ENCODE measurements at regions not wholly inside any gene's neighbourhood (a gene's known extent, or its start where the extent isn't known, plus 50 kb on each side); places are given as distances from the start of the nearest gene placed in this dataset.

DNA sequence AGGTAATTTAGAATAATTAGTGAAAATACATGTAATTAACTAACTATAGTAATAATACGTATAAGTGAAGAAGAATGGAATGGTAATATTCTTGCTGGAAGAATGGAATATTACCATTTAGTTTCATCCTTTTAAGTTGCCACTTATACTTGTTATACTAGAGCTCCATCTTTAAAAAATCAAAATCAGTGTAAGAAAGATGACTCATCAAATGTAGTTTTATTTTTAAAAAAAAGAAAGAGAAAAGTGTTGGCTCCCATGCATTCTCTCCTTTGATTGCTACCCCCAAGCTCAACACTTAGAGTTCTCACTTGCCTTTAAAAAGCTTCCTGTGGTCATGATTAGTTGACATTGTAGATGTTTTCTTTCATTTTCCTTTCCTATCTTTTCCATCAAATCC is 82.4 kb upstream of the KIF2B start:
- TF ChIP-seq TEAD4 (IDR thresholded peaks at IDR 0.05): no peak
- no peak for TF ChIP-seq EP300 (IDR thresholded peaks at IDR 0.05; ENCODE audit: borderline replicate concordance)
- no peak for TF ChIP-seq CEBPB (IDR thresholded peaks at IDR 0.05)
- no peak for TF ChIP-seq ZBTB7A (IDR thresholded peaks at IDR 0.05; ENCODE audit: low read depth)
- no peak for TF ChIP-seq USF1 (IDR thresholded peaks at IDR 0.05)
- no peak for TF ChIP-seq TCF12 (IDR thresholded peaks at IDR 0.05; ENCODE audit: low read depth)
- TF ChIP-seq MAX (IDR thresholded peaks at IDR 0.05): no peak
- TF ChIP-seq RAD21 (IDR thresholded peaks at IDR 0.05; ENCODE audit: low read depth): no peak

DNA sequence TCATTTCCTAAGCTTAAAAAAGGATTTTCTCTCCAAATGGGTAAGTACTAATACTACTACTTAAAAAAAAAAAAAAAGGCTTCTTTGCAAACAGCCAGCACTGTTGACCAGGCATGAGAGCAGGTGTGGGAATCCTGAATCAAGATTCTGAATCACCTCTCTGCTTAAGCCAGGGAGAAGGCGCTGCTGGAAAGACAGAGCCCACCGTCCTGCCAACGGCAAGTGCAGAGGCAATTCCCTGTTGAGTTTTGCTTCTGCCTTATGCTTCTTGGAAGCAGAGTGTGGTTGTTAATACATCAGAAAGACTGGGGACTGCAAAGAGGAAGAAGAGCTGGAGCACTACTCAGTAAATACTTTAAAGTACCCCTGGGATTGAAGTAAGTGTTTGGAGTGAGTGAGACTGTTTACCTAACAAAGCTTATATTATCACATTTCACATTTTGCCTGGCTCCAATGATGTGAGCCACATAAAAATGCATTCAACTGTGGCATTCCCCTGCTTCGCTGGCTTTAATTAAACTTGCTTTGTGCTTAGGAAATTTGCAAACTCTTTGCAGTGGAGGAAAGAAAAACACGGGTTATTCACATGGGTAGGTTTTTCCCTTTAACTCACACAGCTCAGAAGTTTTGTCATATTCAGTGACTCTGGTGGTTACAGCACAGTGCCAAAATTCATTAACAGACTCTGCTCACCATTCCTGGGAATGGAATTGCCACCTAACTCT is 86.0 kb upstream of the KIF2B start:
- TF ChIP-seq NFIC (IDR thresholded peaks at IDR 0.05): no peak
- TF ChIP-seq MAX (IDR thresholded peaks at IDR 0.05): no peak
- no peak for TF ChIP-seq CREB1 (IDR thresholded peaks at IDR 0.05; ENCODE audit: low read depth)
- no peak for TF ChIP-seq CEBPB (IDR thresholded peaks at IDR 0.05)
- no peak for TF ChIP-seq RAD21 (IDR thresholded peaks at IDR 0.05; ENCODE audit: low read depth)
- no peak for TF ChIP-seq EGR1 (IDR thresholded peaks at IDR 0.05)
- no peak for TF ChIP-seq FOXM1 (IDR thresholded peaks at IDR 0.05; ENCODE audit: borderline replicate concordance, low read depth)
- no peak for TF ChIP-seq EP300 (IDR thresholded peaks at IDR 0.05; ENCODE audit: borderline replicate concordance)
- no peak for TF ChIP-seq TEAD4 (IDR thresholded peaks at IDR 0.05)
- no peak for TF ChIP-seq TAF1 (IDR thresholded peaks at IDR 0.05; ENCODE audit: low read depth)
- no peak for TF ChIP-seq YY1 (IDR thresholded peaks at IDR 0.05; ENCODE audit: low read depth)
- TF ChIP-seq USF1 (IDR thresholded peaks at IDR 0.05): no peak
- no peak for TF ChIP-seq TCF12 (IDR thresholded peaks at IDR 0.05; ENCODE audit: low read depth)
- TF ChIP-seq ZBTB7A (IDR thresholded peaks at IDR 0.05; ENCODE audit: low read depth): no peak
- TF ChIP-seq, protein P1, sequence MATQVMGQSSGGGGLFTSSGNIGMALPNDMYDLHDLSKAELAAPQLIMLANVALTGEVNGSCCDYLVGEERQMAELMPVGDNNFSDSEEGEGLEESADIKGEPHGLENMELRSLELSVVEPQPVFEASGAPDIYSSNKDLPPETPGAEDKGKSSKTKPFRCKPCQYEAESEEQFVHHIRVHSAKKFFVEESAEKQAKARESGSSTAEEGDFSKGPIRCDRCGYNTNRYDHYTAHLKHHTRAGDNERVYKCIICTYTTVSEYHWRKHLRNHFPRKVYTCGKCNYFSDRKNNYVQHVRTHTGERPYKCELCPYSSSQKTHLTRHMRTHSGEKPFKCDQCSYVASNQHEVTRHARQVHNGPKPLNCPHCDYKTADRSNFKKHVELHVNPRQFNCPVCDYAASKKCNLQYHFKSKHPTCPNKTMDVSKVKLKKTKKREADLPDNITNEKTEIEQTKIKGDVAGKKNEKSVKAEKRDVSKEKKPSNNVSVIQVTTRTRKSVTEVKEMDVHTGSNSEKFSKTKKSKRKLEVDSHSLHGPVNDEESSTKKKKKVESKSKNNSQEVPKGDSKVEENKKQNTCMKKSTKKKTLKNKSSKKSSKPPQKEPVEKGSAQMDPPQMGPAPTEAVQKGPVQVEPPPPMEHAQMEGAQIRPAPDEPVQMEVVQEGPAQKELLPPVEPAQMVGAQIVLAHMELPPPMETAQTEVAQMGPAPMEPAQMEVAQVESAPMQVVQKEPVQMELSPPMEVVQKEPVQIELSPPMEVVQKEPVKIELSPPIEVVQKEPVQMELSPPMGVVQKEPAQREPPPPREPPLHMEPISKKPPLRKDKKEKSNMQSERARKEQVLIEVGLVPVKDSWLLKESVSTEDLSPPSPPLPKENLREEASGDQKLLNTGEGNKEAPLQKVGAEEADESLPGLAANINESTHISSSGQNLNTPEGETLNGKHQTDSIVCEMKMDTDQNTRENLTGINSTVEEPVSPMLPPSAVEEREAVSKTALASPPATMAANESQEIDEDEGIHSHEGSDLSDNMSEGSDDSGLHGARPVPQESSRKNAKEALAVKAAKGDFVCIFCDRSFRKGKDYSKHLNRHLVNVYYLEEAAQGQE (IDR thresholded peaks at IDR 0.05; ENCODE audit: low read depth): no peak

DNA sequence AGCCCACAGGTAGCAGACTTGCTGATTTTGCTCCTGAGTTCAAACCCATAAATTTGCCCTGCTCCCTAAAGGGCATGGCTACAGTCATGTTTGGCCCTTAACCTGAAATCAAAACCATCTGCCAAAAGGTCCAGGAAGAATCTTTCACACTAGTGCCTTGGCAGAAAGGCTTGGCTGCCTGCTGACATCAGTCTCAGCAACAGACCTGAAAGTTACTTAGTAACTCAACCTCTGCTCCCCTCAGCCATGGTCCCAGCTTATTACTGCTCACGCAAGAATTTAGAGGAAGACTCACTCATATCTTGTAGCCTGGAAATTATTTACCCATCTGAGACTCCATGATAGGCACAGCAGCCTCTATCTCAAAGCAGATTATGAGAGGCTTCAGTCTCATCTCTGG is 98.0 kb upstream of the KIF2B start:
- TF ChIP-seq USF1 (IDR thresholded peaks at IDR 0.05) (no peak), RAD21 (IDR thresholded peaks at IDR 0.05; ENCODE audit: low read depth) (no peak), YY1 (IDR thresholded peaks at IDR 0.05; ENCODE audit: low read depth) (no peak), ZBTB7A (IDR thresholded peaks at IDR 0.05; ENCODE audit: low read depth) (no peak), MAX (IDR thresholded peaks at IDR 0.05) (no peak), TCF12 (IDR thresholded peaks at IDR 0.05; ENCODE audit: low read depth) (no peak), TEAD4 (IDR thresholded peaks at IDR 0.05) (no peak), CREB1 (IDR thresholded peaks at IDR 0.05; ENCODE audit: low read depth) (no peak), FOXM1 (IDR thresholded peaks at IDR 0.05; ENCODE audit: borderline replicate concordance, low read depth) (no peak), EGR1 (IDR thresholded peaks at IDR 0.05) (no peak), TAF1 (IDR thresholded peaks at IDR 0.05; ENCODE audit: low read depth) (no peak)
- TF ChIP-seq, protein P1 (IDR thresholded peaks at IDR 0.05; ENCODE audit: low read depth): no peak

DNA sequence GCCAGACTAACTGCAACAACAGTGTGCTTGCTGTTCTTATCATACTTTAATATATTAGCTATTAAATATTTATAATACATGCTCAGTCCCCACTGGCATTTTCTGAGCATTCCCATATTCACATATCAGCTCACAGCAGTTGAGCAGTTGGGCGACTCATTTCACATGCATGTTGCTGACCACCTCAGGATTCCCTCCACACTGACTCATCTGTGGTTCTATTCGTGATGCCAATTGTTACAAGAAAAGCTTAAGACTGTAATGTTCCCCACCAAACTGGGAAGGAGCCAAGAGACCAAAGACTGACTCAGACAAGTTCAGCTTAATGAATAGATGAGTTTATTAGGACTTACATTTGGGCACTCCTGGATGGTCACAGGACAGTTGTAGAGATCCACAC is 100.3 kb upstream of the KIF2B start:
- TF ChIP-seq YY1 (IDR thresholded peaks at IDR 0.05; ENCODE audit: low read depth): no peak
- TF ChIP-seq MAX (IDR thresholded peaks at IDR 0.05): no peak
- no peak for TF ChIP-seq TCF12 (IDR thresholded peaks at IDR 0.05; ENCODE audit: low read depth)
- TF ChIP-seq ZBTB7A (IDR thresholded peaks at IDR 0.05; ENCODE audit: low read depth): no peak
- no peak for TF ChIP-seq NFIC (IDR thresholded peaks at IDR 0.05)
- no peak for TF ChIP-seq FOXM1 (IDR thresholded peaks at IDR 0.05; ENCODE audit: borderline replicate concordance, low read depth)
- no peak for TF ChIP-seq CREB1 (IDR thresholded peaks at IDR 0.05; ENCODE audit: low read depth)

DNA sequence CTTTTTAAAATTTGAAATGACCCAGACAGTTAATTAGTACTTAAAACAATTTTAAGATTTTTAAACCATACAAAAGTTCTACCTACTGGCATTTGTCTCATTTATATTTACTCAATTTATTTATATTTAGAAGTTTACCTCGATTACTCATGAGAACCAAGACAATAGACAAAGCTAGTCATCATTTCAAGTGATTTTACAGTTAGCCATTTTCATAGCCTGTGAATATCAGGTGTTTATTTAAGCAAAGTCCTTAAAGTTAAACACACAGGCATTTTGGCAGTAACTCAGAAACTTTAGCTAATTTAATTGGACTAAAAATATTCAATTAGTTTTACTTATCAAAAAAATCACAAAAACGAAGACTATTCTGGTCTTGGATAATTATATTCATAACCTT is 101.6 kb upstream of the KIF2B start:
- no peak for TF ChIP-seq CEBPB (IDR thresholded peaks at IDR 0.05)

All from Ishikawa (cell line).